ENCODE measurements at regions not wholly inside any gene's neighbourhood (a gene's known extent, or its start where the extent isn't known, plus 50 kb on each side); places are given as distances from the start of the nearest gene placed in this dataset.

- TF ChIP-seq CTCF (IDR thresholded peaks at IDR 0.05): no peak
- no peak for TF ChIP-seq POLR2A (IDR thresholded peaks at IDR 0.05)
Observed at GRCh38 chr6:137390334-137390733, 103.9 kb downstream of the OLIG3 start.

All from thyroid gland (tissue), 4 donors.